HEK293 (cell line): ENCODE measurements at regions not wholly inside any gene's neighbourhood (a gene's known extent, or its start where the extent isn't known, plus 50 kb on each side); places are given as distances from the start of the nearest gene placed in this dataset.

ENCODE experiments used
- CTCF ChIA-PET: fragments of 350-600 bp; formaldehyde crosslinking; extraction: SDS; loops from one replicate; lab custom pipeline; 2021; ENCODE audit warnings: antibody characterized with exemption; lab: Yijun Ruan, JAX
- POLR2A ChIA-PET: fragments of 300-600 bp; formaldehyde crosslinking; extraction: SDS; loops from one replicate; lab custom pipeline; 2020; ENCODE audit warnings: antibody characterized with exemption, inconsistent platforms; lab: Yijun Ruan, JAX
- H3K27ac ChIP-seq: fragments of 200-500 bp; sonication (Bioruptor generic); 2 replicates; pipeline ENCODE4 v1.5.1; 2014; ENCODE audit warnings: low read depth, low read length, control low read depth, inconsistent platforms; ENCODE audit errors: extremely low read depth
- H3K36me3 ChIP-seq, 2 experiments: fragments of 200-500 bp in 1 of 2; sonication (Bioruptor generic) in 1 of 2; 1 replicate in 1 of 2; 2 replicates in 1 of 2; pipeline ENCODE4 v1.5.1; 2014 to 2017; ENCODE audit warnings: inconsistent platforms in 2 of 2, low read length in 2 of 2; ENCODE audit not compliant: control insufficient read depth in 2 of 2, insufficient read depth in 1 of 2
- H3K4me1 ChIP-seq: fragments of 200-500 bp; sonication (Bioruptor generic); 2 replicates; pipeline ENCODE4 v1.5.1; 2014; ENCODE audit warnings: mild to moderate bottlenecking, low read length, inconsistent platforms; ENCODE audit not compliant: control insufficient read depth, insufficient read depth
- H3K4me3 ChIP-seq: 2 replicates; pipeline ENCODE4 v1.5.1; 2011; ENCODE audit warnings: low read depth, mild to moderate bottlenecking, control low read depth, low read length, moderate library complexity
- H3K9me3 ChIP-seq: fragments of 200-500 bp; sonication (Bioruptor generic); 2 replicates; pipeline ENCODE4 v1.5.1; 2014; ENCODE audit warnings: low read depth, low read length, inconsistent platforms; ENCODE audit not compliant: control insufficient read depth, insufficient read depth
- AEBP2 ChIP-seq: fragments of 450-650 bp; formaldehyde crosslinking; IDR thresholded peaks from 2 replicates; pipeline ENCODE4 v1.5.1; 2016; ENCODE audit warnings: missing biosample characterization, missing genetic modification characterization, borderline replicate concordance
- BCL11B ChIP-seq: fragments of 450-650 bp; formaldehyde crosslinking; IDR thresholded peaks from 2 replicates; pipeline ENCODE4 v1.5.1; 2016; ENCODE audit warnings: low read depth, missing biosample characterization, missing genetic modification characterization
- CTCF ChIP-seq: fragments of 450-650 bp; formaldehyde crosslinking; IDR thresholded peaks from 2 replicates; pipeline ENCODE4 v1.5.1; 2016; ENCODE audit warnings: missing biosample characterization, missing genetic modification characterization
- PRDM6 ChIP-seq: fragments of 450-650 bp; formaldehyde crosslinking; IDR thresholded peaks from 2 replicates; pipeline ENCODE4 v1.5.1; 2017; ENCODE audit warnings: missing biosample characterization, missing genetic modification characterization
- ZBTB17 ChIP-seq: fragments of 450-650 bp; formaldehyde crosslinking; IDR thresholded peaks from 2 replicates; pipeline ENCODE4 v1.5.1; 2016; ENCODE audit warnings: missing biosample characterization, missing genetic modification characterization
- ZBTB44 ChIP-seq: fragments of 450-650 bp; IDR thresholded peaks from 2 replicates; pipeline ENCODE4 v1.5.1; 2018; ENCODE audit warnings: missing biosample characterization, mild to moderate bottlenecking, missing genetic modification characterization
- ZBTB49 ChIP-seq: fragments of 450-650 bp; formaldehyde crosslinking; IDR thresholded peaks from 2 replicates; pipeline ENCODE4 v1.5.1; 2016; ENCODE audit warnings: missing biosample characterization, missing genetic modification characterization, low read depth
- ZEB2 ChIP-seq: fragments of 450-650 bp; formaldehyde crosslinking; IDR thresholded peaks from 2 replicates; pipeline ENCODE4 v1.5.1; 2016; ENCODE audit warnings: missing biosample characterization, missing genetic modification characterization
- ZFP3 ChIP-seq: fragments of 450-650 bp; formaldehyde crosslinking; IDR thresholded peaks from 2 replicates; pipeline ENCODE4 v1.5.1; 2016; ENCODE audit warnings: low read depth, missing biosample characterization, missing genetic modification characterization
- ZNF112 ChIP-seq: fragments of 450-650 bp; formaldehyde crosslinking; IDR thresholded peaks from 2 replicates; pipeline ENCODE4 v1.5.0; 2017; ENCODE audit warnings: missing biosample characterization, missing genetic modification characterization
- ZNF223 ChIP-seq: fragments of 450-650 bp; formaldehyde crosslinking; IDR thresholded peaks from 2 replicates; pipeline ENCODE4 v1.5.1; 2016; ENCODE audit warnings: missing biosample characterization, missing genetic modification characterization
- ZNF24 ChIP-seq: fragments of 450-650 bp; formaldehyde crosslinking; IDR thresholded peaks from 2 replicates; pipeline ENCODE4 v1.5.1; 2016; ENCODE audit warnings: missing biosample characterization, missing genetic modification characterization
- ZNF335 ChIP-seq: fragments of 450-650 bp; formaldehyde crosslinking; conservative IDR thresholded peaks from 2 replicates; pipeline ENCODE4 v1.5.1; 2016; ENCODE audit warnings: missing biosample characterization, missing genetic modification characterization
- ZNF366 ChIP-seq: fragments of 450-650 bp; formaldehyde crosslinking; conservative IDR thresholded peaks from 2 replicates; pipeline ENCODE4 v1.5.1; 2016; ENCODE audit warnings: missing biosample characterization, missing genetic modification characterization
- ZNF488 ChIP-seq: fragments of 450-650 bp; formaldehyde crosslinking; IDR thresholded peaks from 2 replicates; pipeline ENCODE4 v1.5.1; 2016; ENCODE audit warnings: missing biosample characterization, missing genetic modification characterization
- ZNF501 ChIP-seq: fragments of 450-650 bp; formaldehyde crosslinking; IDR thresholded peaks from 2 replicates; pipeline ENCODE4 v1.5.1; 2016; ENCODE audit warnings: missing biosample characterization, missing genetic modification characterization
- ZNF571 ChIP-seq: fragments of 450-650 bp; formaldehyde crosslinking; IDR thresholded peaks from 2 replicates; pipeline ENCODE4 v1.5.0; 2017; ENCODE audit warnings: missing biosample characterization, missing genetic modification characterization
- ZNF596 ChIP-seq: fragments of 450-650 bp; IDR thresholded peaks from 2 replicates; pipeline ENCODE4 v1.5.0; 2018; ENCODE audit warnings: missing biosample characterization, mild to moderate bottlenecking, missing genetic modification characterization, moderate library complexity
- ZNF623 ChIP-seq: fragments of 450-650 bp; formaldehyde crosslinking; IDR thresholded peaks from 2 replicates; pipeline ENCODE4 v1.5.1; 2016; ENCODE audit warnings: missing biosample characterization, missing genetic modification characterization
- ZNF660 ChIP-seq: fragments of 450-650 bp; IDR thresholded peaks from 2 replicates; pipeline ENCODE4 v1.5.1; 2018; ENCODE audit warnings: missing biosample characterization, mild to moderate bottlenecking, missing genetic modification characterization
- ZSCAN30 ChIP-seq: fragments of 450-650 bp; IDR thresholded peaks from 2 replicates; pipeline ENCODE4 v1.5.1; 2018; ENCODE audit warnings: missing biosample characterization, mild to moderate bottlenecking, missing genetic modification characterization, moderate library complexity

GRCh38 chr22:22168941-22169867 lies 75.4 kb upstream of the VPREB1 start:
- H3K9me3 ChIP-seq = no peaks in the 10 kb centered on the region
- TF ChIP-seq ZNF112 (tag by site-specific recombination) = no peak
- no peak for TF ChIP-seq PRDM6 (tag by site-specific recombination)
- TF ChIP-seq ZNF660 (tag by site-specific recombination) = no peak
- 0 out of 2 replicates have a peak, but pooled peaks have one; percentile 5 for TF ChIP-seq ZNF335 (tag by site-specific recombination)
- no peaks in the 10 kb centered on the region for H3K36me3 ChIP-seq
- CTCF ChIA-PET = interaction anchor here (0.6 to 4.1 kb wide), 5 partner anchors 12 to 245 kb away, joined by 3 to 31 read pairs (median 6); no protein-coding TSS in a partner anchor
- POLR2A ChIA-PET = interaction anchor here (1.3 kb wide), 1 partner anchor 9 kb away, joined by 3 read pairs; no protein-coding TSS in a partner anchor
- H3K4me1 ChIP-seq = no peaks in the 10 kb centered on the region
- H3K27ac ChIP-seq = no peak overlapping the region
- H3K4me3 ChIP-seq = no peak overlapping the region

GRCh38 chr22:22168190-22168940 lies 76.2 kb upstream of the VPREB1 start:
- H3K27ac ChIP-seq = no peak overlapping the region
- H3K4me3 ChIP-seq = no peak overlapping the region
- POLR2A ChIA-PET = interaction anchor here (1.3 kb wide), 1 partner anchor 10 kb away, joined by 3 read pairs; no protein-coding TSS in a partner anchor
- no peaks in the 10 kb centered on the region for H3K9me3 ChIP-seq
- H3K4me1 ChIP-seq = no peaks in the 10 kb centered on the region
- H3K36me3 ChIP-seq = no peaks in the 10 kb centered on the region
- CTCF ChIA-PET = interaction anchor here (0.7 to 4.1 kb wide), 6 partner anchors 11 to 39 kb away, joined by 4 to 31 read pairs (median 4); no protein-coding TSS in a partner anchor
- TF ChIP-seq ZBTB49 (tag by site-specific recombination) (no peak), ZBTB44 (tag by site-specific recombination) (no peak), AEBP2 (tag by site-specific recombination) (no peak), BCL11B (no peak), ZNF223 (no peak), ZNF366 (no peak), ZEB2 (tag by site-specific recombination) (no peak), ZBTB17 (peak; percentile 65), ZSCAN30 (tag by site-specific recombination) (no peak), ZFP3 (tag by site-specific recombination) (no peak), ZNF596 (tag by site-specific recombination) (no peak), ZNF24 (tag by site-specific recombination) (0 out of 2 replicates have a peak, but pooled peaks have one; percentile 35), ZNF571 (no peak), CTCF (no peak), ZNF623 (tag by site-specific recombination) (no peak), ZNF501 (no peak), ZNF488 (no peak)
